Hematopoietic multipotent progenitor cell (in vitro differentiated cells): ENCODE measurements at regions not wholly inside any gene's neighbourhood (a gene's known extent, or its start where the extent isn't known, plus 50 kb on each side); places are given as distances from the start of the nearest gene placed in this dataset.
"Not testable (repeated sequence)": the region's sequence is repeated elsewhere in the genome, so short reads cannot be mapped to it uniquely, and the experiment has no call there.

Experiments
- DNase-seq, 3 donors: peaks; one replicate each; pipeline ENCODE4 v3.0.0-alpha.2; 2011 to 2015; ENCODE audit warnings: low read depth in 2 of 3, low spot score in 2 of 3

DNA sequence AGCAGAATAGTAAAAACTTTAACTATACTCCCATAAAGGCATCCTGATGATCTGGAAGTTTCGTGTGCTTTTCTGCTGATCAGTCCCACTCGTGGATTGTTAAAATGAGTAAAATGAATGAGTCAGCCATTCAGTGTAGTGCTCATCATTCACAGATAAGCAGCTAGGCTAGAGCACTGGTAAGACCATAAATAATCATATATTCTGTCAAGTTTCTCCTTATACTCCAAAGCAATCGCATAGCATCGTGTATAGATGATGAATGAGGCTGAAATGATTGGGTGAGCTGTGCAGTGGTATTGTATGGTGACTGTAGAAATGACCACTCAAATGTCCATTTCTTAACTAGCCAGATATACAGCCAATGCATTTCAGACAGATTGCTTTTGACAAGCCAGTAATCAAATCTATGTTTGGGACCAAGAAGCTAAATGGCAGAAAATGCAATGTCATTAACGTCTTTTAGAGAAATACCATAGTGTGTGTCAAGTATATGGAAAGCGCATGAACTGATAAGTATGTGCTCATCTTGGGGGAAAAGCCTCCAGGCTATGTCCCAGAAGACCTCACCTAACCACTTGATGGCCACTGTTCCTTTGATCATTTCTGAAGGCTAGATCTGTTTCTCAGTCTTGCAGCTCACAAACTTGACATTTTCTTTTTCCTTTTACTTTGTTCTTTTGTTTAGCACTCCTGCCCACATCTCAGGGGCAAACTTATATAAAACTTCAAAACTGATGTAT is 227.2 kb upstream of the FAM3C start:
- no peak for DNase-seq

DNA sequence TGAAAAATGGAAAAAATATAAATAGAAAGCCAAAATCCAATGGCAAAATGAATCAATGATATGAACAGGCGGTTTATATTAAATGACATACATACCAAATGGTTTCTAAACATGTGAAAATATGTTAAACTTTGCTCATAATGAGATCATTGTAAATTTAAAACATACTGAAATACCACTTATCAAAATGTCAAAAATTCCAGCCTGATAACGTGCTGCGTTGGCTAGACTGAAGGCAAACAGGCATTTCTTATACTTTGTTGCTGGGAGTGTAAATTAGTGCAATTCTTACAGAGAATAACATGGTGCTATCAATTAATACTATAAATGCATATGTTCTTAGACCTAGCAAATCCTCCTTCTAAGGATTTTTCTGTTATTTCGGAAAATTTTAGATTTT is 225.8 kb upstream of the FAM3C start:
- no peak for DNase-seq

DNA sequence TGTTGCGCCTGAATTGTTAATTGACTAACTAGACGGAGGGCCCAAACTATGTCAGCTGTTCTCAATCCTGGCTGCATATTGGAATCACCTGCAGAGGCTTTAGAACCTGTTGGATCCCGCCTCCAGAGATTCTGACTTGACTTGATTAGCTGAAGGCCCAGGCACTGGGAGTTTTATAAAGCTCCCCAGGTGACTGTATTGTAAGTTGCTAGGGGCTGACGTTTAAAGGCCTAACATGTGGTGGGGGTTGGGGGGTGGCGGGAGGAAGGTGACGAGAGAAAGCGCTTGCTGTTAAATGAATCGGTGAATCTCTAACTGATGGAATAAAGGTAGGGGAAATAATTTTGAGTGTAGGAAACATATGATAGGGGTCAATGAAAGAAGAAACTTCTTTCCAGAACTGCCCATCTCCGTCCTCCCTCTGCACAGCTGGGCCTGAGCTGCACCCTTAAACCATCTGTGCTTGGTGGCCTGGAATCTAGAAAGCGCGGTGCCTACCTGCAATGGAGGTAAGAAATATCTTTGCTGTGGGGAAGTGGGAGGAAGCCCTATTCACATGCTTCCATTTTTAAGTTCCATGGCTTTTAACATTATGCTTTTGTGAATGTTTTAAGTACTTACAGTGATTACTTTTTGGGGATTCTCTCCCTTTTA is 225.0 kb upstream of the FAM3C start:
- DNase-seq: no peak

DNA sequence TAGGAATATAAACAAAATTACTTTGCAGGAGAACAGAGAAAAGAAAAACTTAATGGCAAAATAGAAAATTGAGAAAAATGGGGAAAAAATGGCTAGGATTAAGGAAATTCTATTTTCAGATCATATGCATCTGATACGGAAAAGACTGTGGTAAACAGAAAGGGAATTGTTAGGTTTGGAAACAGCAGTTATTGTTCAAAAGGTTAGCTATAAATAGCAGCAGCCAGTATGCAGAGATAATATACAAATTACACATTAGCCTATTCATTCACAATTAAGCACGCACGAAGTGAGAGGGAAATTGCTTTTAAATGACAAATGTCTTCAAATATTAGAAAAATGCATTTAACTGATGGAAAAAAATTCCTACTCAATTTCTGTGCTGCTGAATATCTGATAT is 224.1 kb upstream of the FAM3C start:
- no peak for DNase-seq

DNA sequence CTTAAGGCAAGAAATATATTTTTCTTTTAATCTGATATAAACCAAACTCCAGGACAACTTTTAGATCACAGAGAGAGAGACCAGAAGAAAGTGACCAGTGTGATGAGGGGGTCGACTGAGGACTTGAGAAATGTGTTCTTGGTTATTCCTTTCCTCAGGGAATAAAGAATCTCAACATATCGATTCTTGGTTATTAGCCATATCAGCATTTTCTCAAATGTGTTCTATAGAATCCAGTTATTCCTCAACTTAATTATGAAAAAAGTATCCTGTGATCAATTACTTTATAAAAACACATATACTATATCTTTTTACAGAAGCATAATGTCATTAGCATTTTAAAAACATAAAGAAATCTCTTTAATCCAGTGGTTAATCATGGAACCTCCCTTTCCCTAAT is 222.1 kb upstream of the FAM3C start:
- no peak for DNase-seq

DNA sequence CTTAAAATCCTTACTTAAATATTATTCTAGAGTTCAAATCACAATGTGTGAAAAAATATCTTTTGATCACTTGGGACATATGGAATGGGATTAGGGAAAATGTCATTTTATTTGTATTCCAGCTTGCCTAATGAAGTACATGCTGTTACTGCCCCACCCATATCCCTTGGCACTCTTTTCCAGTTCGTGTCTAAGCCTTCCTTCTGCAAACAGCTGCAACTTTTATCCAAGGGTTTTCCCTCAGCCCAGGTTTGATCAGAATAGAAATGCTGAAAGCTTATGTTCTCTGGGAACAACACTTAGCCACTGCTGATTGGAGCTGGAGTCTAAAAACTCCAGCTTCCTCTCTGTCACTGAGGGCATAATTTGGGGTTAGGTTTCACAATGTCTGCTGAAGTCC is 214.1 kb upstream of the FAM3C start:
- DNase-seq: no peak

DNA sequence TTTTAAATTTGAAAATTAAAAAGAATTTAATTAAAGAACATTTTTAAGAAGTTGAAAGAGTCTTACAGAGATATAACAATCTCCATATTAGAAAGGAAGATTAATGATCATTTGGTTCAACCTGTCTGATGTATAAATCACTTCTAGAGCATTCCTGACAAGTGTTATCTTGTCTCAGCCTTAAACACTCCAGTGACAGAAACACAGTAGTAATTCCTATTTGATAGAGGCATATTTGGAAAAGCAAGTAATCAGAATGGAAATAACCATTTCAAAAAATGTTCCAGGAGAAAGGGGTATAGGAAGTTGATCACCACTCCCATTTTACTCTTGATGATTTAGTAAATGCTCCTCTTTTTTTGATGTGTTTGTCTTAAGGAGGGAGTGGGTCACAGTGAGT is 213.1 kb upstream of the FAM3C start:
- no peak for DNase-seq

DNA sequence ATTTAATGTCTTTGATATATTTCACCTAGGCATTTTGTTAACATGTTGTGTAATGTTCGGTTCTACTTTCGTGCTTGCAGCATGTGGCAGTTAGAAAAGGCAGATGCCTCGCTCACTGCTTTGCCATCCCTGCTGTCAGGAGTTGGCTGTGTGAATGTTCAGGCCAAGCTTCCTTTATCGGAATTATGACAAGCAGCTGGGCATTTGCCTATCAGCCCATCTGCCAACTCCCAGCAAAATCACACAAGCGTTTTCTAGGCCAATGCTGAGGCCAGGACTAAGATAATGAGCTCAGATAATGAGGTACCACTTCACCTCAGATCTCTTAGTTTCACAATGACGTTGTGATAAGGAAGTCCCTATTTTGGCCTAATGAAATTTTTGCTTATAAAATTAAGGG is 212.7 kb upstream of the FAM3C start:
- no peak for DNase-seq

DNA sequence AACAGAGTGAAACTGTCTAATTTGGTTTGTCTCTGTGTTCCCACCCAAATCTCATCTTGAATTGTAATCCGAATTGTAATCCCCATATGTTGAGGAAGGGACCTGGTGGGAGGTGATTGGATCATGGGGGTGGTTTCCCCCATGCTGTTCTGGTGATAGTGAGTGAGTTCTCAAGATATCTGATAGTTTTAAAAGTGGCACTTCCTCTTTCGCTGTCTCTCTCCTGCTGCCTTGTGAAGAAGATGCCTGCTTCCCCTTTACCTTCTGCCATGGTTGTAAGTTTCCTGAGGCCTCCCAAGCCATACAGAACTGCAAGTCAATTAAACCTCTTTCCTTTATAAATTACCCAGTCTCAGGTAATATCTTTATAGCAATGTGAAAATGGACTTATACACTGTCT is 212.1 kb upstream of the FAM3C start:
- DNase-seq: not testable (repeated sequence)

DNA sequence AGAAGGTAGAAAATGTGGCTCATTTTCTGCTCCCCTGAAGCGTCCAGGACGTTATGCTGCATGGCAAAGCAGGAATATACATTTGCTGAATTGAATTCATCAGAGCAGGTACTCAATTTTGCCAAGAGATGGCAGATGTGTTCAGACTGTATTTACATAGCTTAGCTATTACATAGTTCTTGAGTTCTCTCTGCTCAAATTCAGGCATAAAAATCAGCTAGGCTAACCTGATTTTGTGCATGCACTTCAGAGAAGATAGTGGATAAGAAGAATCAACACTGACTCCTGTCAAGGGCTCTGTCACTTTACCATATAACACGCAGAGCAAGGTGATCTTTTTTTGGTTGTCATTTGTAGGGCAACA is 209.2 kb upstream of the FAM3C start:
- no peak for DNase-seq

DNA sequence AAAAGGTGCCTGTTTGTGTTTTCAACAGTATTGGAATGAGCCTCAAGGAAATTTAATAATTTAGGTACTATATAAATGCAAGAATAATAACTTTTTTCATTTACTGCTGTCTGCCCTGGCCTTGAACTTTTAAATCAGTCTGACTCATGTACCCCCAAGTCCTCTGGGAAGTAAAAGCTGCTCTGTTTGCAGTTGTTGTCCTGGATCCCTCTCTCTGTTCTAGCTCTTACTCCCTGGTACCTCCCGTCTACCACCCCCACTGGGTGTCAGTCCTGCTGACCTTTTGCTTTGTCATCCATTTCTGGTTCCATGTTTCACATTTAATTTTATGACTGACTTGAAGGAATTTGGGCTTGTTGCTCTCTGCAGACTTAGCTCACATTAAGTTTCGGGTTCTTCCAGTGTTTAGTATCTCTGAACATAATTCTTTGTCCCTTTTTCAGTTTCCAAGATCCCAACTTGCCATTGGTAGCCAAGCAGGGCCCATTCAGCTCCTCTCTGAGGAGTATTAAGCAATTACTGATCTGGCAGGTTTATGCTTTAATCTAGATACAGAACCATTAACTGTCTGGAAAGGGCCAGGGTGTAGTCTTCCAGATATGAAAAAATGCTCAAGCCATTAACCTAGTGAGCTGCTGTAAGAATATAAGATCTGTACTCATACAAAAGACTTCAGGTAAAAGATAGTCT is 208.7 kb upstream of the FAM3C start:
- no peak for DNase-seq

DNA sequence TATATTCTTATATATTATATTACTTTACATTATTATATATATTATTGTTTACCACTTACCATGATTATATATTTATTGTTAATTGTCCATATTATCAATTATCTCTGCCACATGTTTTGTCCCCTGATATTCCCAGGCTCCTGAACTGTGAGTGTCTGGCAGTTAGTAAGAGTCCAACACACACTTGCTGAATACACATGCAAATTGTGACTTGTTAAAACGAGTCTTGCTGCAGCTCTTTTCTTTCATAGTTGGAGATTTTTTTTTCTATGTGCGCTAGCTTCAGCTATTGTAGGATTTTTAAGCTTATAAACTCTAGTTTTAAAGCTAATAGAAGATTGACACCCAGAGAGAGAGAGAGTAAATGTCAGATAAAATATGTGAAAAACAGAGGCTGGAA is 207.8 kb upstream of the FAM3C start:
- DNase-seq: no peak

DNA sequence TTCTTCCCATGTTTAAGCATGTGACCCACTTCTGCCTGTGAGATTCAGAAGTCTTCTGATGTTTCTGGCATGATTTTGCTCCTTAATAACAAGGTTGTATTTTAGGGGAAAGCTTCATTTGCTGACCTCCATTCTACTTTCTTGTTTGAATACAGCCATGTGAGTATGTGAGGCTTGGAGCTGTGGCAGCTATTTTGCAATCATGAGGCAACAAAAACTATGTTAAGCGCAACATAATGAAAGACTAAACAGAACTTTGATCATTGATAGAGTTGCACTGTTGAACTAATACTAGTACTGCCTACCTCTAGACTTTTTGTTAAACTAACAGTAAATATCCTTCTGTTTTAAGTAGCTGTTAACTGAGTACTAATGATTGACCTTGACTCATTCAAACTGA is 203.8 kb upstream of the FAM3C start:
- no peak for DNase-seq

DNA sequence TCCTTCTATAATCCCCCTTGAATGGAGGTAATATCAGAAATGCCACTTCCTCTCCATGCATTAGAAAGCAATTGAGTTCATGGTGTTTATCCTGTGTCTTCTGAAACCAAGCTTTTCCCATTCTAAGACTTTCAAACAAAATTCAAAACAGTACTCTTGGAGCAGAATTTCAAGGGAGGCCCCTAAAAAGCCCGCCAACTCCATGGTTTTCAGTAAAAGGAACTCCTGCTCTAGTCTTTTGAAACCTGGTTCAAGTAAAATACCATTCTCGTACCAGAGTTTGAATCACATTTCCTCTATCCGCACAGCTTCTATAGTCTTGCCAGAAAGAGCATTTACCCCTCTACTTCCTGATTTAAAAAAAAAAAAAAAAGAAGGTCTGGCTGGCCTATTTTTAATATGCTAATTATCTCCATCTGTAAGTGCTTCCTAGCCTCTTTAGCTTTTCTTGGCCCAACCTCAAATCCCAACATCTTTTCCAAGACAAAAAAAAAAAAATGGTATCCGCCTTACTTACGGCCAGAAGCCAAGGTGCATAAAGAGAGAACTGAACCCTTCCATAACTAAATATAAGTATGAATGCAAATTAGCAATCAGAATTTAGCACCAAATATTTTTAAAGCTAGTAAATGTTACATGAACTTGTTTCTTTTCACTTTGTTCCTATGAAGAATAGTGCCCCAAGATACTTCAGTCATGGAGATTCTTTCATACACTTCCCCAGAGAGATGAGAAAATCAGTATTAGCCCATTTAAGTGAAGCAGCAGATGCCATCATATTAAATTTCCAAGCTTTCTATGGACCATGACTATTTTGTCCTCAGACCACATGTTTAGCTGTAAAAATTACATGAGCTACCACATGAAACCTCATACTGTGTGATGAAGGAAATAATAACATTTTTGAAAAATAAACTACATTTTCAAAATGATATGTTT is 199.9 kb upstream of the FAM3C start:
- DNase-seq: no peak

DNA sequence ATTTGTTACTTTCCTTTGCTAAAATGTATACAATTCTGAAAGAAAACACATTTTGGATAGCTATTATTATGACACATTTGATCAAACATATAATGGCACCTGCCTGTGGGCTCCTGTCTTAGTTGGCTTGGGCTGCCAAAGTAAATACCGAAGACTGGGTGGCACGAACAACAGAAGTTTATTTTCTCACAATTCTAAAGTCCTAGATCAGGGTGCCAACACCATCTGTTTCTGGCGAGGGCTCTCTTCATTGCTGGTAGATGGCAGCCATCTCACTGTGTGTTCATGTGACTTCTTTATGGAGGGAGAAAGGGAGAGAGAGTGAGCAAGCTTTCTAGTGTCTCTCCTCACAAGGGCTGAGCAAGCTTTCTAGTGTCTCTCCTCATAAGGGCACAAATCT is 195.8 kb upstream of the FAM3C start:
- DNase-seq: no peak

DNA sequence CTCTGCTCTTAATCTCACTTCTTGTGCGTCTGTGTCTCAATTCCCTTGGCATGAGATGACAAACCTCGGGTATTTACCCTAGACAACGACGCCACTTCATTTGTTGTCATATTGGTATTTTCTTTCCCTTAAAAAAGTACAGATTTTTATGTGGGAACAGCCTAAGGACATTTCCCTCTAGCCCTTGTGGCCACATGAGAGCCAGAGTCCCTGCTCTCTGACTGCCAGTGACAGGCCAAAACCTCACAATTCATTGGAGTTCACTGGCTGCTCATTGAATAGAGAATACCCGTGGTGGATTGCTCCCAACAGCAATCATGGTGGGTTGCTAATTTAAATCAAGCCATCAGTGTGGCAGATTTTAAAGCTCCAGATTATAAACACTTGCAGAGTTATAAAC is 191.3 kb upstream of the FAM3C start:
- DNase-seq: no peak

DNA sequence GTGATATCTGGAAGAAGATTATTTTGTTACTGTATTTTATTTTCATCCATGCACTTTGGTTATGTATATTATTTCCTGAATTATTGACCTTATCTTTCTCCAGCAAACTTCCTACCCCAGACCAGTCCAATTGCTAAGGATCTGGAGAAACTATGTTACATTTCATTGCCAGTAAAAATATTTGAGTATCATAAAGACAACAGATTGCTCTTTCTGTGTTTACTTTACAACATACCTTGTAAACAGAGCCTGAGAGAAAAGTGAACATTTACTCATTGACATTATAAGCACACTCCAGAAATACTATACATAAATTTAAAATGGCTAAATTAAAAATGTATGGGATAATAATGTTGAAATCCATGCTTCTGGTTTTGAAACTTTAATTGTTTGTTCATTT is 186.2 kb upstream of the FAM3C start:
- no peak for DNase-seq

DNA sequence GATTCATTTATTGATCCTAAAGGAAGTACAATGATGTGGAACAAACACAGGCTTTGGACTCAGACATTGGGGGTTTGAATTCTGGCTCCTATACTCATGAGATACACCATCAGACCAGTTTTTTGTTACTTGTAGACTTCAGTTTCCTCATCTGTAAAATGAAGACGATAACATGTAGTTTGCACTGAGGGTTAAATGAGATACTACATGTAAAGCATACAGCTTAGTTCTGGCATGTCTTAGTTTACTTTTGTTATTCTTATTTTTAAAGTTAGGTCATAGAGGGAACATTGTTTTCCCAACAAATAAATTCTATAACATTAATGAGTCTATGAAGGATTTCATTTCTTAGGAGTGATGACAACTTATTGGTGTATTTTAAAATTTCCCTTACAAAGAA is 183.5 kb upstream of the FAM3C start:
- DNase-seq: no peak

DNA sequence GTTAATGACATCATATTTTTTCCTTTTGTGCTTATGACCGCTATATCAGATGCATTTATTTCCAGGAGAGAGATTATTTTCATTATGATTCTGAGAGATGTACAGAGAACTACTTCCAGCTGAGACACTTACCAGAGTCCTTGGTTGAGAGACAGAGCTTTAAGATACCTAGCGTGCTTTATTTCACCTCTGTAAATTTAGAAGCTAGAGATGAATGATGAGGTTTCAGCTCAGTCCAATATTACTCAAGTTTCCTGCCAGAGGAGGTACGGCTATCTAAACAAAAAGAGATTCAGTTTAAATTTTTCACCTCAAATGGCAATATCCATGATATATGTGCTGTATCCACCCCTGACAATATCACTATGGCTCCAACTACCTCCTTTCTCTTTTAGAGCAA is 182.6 kb upstream of the FAM3C start:
- DNase-seq: no peak

DNA sequence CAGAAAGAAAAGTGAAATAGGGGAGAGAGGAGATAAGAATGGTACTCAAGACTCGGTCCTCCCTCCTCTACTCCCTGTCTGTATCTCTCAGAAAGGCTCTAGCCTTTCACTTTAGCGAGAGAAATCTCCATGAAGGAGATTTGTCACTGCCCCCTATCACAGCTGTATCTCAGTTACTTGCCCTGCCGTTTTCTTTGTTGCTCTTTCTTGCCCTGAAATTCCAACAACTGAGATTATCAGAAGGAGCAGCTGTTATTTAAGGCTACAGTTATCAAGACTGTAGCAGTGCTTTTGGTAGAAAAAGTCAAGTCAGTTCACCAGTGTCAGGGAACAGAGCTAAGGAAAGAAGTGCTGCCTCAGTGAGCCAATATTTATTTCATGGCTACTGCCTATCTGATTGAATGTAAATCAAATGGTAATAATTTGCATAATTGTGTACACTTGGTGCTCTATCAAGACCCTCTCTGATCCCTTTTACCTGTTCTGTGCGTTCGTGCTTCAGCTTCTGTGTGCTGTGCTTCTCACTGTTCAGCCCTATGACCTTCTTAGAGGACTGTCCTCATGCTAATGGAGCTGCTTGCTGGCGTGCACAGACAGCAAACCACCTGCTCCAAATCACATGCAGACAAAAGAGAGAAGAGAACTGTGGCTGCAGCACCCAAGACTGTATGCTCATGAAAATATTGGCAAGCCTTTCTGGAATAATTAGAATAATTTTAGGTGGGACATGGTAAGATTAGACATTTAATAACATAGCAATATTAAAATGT is 180.2 kb upstream of the FAM3C start:
- no peak for DNase-seq
